Erythroblast (primary cell): ENCODE measurements at regions not wholly inside any gene's neighbourhood (a gene's known extent, or its start where the extent isn't known, plus 50 kb on each side); places are given as distances from the start of the nearest gene placed in this dataset.

Experiments
- GATA1 ChIP-seq: IDR thresholded peaks from 2 replicates; pipeline ENCODE4 v1.6.1; 2011; ENCODE audit warnings: low read depth, mild to moderate bottlenecking, control low read depth, low read length, moderate library complexity
- POLR2A ChIP-seq: IDR thresholded peaks from 2 replicates; pipeline ENCODE4 v1.6.1; 2011; ENCODE audit warnings: mild to moderate bottlenecking, low read length

GRCh38 chr6:4383910-4384638 lies 248.7 kb upstream of the ECI2 start:
- TF ChIP-seq POLR2A: no peak
- TF ChIP-seq GATA1: no peak
